ENCODE measurements at regions not wholly inside any gene's neighbourhood (a gene's known extent, or its start where the extent isn't known, plus 50 kb on each side); places are given as distances from the start of the nearest gene placed in this dataset.

DNA sequence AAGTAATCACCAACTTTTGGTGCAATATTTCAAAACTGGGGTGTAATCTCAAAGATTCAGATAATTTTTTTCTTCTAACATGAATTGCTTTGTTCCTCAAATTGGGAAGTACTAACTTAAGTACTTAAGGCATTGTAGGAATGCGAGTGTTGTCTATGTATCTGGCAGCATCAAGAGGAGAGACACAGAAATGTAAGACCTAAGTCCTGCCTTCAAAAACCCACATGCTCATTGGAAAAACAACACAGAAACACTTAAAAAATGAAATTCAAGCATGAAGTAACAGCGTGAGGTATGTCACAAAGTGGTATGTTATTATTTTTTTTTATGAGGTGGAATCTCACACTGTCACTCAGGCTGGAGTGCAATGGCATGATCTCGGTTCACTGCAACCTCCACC lies 288.5 kb downstream of the ZEB1 start:
- Mint-ChIP-seq H3K4me1 (ENCODE audit: low read depth, unreplicated experiment) (peaks cover 7% of the 10 kb centered on the region), H3K36me3 (ENCODE audit: unreplicated experiment) (no peaks in the 10 kb centered on the region), H3K9me3 (ENCODE audit: unreplicated experiment) (peaks cover 6% of the 10 kb centered on the region), H3K4me3 (ENCODE audit: unreplicated experiment) (no peak overlapping the region), H3K27me3 (ENCODE audit: unreplicated experiment) (peaks cover 8% of the 10 kb centered on the region), H3K27ac (ENCODE audit: unreplicated experiment) (no peak overlapping the region)
- no peak for DNase-seq
- TF ChIP-seq, protein P1, sequence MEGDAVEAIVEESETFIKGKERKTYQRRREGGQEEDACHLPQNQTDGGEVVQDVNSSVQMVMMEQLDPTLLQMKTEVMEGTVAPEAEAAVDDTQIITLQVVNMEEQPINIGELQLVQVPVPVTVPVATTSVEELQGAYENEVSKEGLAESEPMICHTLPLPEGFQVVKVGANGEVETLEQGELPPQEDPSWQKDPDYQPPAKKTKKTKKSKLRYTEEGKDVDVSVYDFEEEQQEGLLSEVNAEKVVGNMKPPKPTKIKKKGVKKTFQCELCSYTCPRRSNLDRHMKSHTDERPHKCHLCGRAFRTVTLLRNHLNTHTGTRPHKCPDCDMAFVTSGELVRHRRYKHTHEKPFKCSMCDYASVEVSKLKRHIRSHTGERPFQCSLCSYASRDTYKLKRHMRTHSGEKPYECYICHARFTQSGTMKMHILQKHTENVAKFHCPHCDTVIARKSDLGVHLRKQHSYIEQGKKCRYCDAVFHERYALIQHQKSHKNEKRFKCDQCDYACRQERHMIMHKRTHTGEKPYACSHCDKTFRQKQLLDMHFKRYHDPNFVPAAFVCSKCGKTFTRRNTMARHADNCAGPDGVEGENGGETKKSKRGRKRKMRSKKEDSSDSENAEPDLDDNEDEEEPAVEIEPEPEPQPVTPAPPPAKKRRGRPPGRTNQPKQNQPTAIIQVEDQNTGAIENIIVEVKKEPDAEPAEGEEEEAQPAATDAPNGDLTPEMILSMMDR (IDR thresholded peaks at IDR 0.05; ENCODE audit: partially characterized antibody, unreplicated experiment), result no peak

DNA sequence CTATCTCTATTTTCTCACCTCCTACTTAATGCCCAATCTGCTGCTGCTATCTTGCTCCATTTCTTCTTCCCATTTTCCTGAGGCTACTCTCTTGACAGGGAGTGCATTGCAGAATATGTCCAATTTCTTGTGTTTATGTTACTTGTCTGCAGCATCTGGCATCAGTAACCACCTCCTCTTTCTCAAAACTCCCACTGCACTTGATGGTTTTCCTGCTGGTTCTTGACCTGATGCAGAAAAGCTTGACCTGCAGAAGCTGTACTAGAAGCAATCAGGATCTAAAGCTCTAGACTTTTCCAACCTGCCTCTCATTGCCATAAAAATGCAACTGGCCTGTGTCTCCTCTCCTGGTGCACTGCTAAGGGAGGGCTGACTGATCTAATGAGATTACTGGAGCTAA lies 287.8 kb downstream of the ZEB1 start:
- H3K27ac Mint-ChIP-seq (ENCODE audit: unreplicated experiment), result no peak overlapping the region
- H3K4me1 Mint-ChIP-seq (ENCODE audit: low read depth, unreplicated experiment), result peaks cover 7% of the 10 kb centered on the region
- TF ChIP-seq, protein P1 (IDR thresholded peaks at IDR 0.05; ENCODE audit: partially characterized antibody, unreplicated experiment), result no peak
- H3K27me3 Mint-ChIP-seq (ENCODE audit: unreplicated experiment), result peaks cover 8% of the 10 kb centered on the region
- no peak for DNase-seq
- no peaks in the 10 kb centered on the region for H3K36me3 Mint-ChIP-seq (ENCODE audit: unreplicated experiment)
- H3K9me3 Mint-ChIP-seq (ENCODE audit: unreplicated experiment), result peaks cover 11% of the 10 kb centered on the region
- no peak overlapping the region for H3K4me3 Mint-ChIP-seq (ENCODE audit: unreplicated experiment)

DNA sequence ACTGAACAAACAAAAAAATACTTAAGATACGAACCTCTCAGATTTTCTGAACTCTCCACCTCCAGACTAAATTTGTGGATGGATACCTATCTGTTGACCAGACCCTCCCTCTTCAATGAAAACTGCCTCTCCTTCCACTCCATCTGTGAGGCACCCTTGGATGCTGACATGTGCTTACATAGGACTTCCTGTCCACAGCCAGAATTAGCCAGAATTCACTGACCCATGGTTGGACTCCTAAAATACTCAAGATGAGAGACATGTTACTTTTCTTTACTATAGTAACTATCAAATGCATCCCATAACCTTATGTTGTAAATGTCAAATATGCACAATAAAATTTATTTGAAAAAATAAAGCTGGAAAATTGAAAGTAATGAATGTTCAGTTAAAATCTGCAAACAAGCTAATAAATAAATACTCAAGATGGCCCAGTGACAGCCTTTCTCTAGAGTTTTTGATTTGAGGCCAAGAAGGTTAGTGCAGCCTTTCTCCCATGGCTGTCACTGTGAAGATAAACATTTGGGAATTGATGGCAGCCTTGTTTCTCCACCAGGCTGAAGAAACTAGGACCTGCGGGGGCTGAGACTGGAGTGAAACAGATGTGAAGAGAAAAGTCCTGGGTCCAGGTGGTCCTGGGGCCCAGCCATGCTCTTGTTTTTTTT lies 287.0 kb downstream of the ZEB1 start:
- no peak overlapping the region for H3K27ac Mint-ChIP-seq (ENCODE audit: unreplicated experiment)

DNA sequence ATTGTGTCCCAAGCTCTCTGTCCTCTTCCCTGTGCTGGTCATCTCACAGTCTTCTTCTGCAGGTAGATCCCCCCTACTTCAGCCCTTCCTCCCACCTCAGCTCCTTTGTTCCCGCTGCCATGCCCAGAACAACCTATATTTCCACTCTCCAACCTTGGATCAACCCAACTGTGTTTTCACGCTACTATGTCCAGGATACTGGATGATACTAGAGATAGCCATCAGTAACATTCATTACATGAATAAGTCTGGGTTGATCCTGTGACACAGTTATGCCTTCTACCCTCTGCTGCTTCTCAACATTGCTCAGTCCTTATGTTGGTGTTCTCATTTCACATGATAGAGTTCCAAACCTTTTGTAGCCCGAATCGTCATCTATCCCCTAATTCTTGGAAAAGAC lies 286.4 kb downstream of the ZEB1 start:
- Mint-ChIP-seq H3K27ac (ENCODE audit: unreplicated experiment) (no peak overlapping the region), H3K9me3 (ENCODE audit: unreplicated experiment) (peaks cover 14% of the 10 kb centered on the region), H3K4me1 (ENCODE audit: low read depth, unreplicated experiment) (peaks cover 17% of the 10 kb centered on the region), H3K36me3 (ENCODE audit: unreplicated experiment) (no peaks in the 10 kb centered on the region), H3K27me3 (ENCODE audit: unreplicated experiment) (peaks cover 10% of the 10 kb centered on the region), H3K4me3 (ENCODE audit: unreplicated experiment) (no peak overlapping the region)
- TF ChIP-seq, protein P1 (IDR thresholded peaks at IDR 0.05; ENCODE audit: partially characterized antibody, unreplicated experiment), result no peak
- DNase-seq, result no peak

More for the DNA sequence above, 287.0 kb downstream of the ZEB1 start:
- H3K4me3 Mint-ChIP-seq (ENCODE audit: unreplicated experiment), result no peak overlapping the region
- DNase-seq, result no peak
- peaks cover 13% of the 10 kb centered on the region for H3K4me1 Mint-ChIP-seq (ENCODE audit: low read depth, unreplicated experiment)
- TF ChIP-seq, protein P1 (IDR thresholded peaks at IDR 0.05; ENCODE audit: partially characterized antibody, unreplicated experiment), result no peak
- H3K27me3 Mint-ChIP-seq (ENCODE audit: unreplicated experiment), result peaks cover 8% of the 10 kb centered on the region
- no peaks in the 10 kb centered on the region for H3K36me3 Mint-ChIP-seq (ENCODE audit: unreplicated experiment)
- H3K9me3 Mint-ChIP-seq (ENCODE audit: unreplicated experiment), result peaks cover 11% of the 10 kb centered on the region

DNA sequence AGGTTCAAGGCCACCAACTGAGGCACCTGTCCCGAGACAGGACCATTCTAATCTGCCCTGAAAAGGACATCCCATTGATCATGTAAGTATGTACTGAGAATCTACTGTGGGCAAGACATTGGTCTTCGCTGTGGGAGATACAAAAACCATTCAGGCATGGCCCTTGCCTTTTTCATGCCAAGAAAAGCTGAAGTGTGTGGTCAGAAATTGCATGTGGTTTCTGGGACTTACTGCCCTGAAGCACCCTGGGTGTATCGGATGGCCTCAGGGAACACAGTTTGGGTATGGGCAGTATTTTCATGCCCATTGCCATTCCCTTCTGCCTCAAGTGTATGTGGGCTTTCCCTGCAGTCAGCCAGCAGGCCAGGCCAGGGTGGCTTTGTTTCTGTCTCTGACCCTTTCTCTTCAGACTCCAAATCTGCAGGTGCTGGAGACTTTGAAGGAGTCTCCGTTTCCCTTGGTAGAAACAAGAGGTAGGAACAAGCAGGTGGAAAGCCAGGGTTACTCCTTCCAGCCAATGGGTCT lies 285.7 kb downstream of the ZEB1 start:
- Mint-ChIP-seq H3K27me3 (ENCODE audit: unreplicated experiment) (peaks cover 10% of the 10 kb centered on the region), H3K36me3 (ENCODE audit: unreplicated experiment) (no peaks in the 10 kb centered on the region), H3K9me3 (ENCODE audit: unreplicated experiment) (peaks cover 14% of the 10 kb centered on the region), H3K4me1 (ENCODE audit: low read depth, unreplicated experiment) (peaks cover 22% of the 10 kb centered on the region), H3K27ac (ENCODE audit: unreplicated experiment) (peak overlapping the region; percentile 79), H3K4me3 (ENCODE audit: unreplicated experiment) (peak overlapping the region; percentile 80)
- no peak for DNase-seq
- TF ChIP-seq, protein P1 (IDR thresholded peaks at IDR 0.05; ENCODE audit: partially characterized antibody, unreplicated experiment), result no peak

Measured in glutamatergic neuron (in vitro differentiated cells).